MG63 (cell line): ENCODE measurements at regions not wholly inside any gene's neighbourhood (a gene's known extent, or its start where the extent isn't known, plus 50 kb on each side); places are given as distances from the start of the nearest gene placed in this dataset.
A peak's percentile ranks its signal among the peaks of the same experiment; 100 is the strongest.

ENCODE experiments used
- DNase-seq: peaks from one replicate; pipeline ENCODE4 v3.0.0-alpha.2; 2020
- H3K27me3 ChIP-seq: fragments of 250-450 bp; sonication (Bioruptor Pico); 2 replicates; pipeline ENCODE4 v1.5.1; 2020; ENCODE audit warnings: mild to moderate bottlenecking, moderate library complexity
- H3K36me3 ChIP-seq: fragments of 250-450 bp; sonication (Bioruptor Pico); 2 replicates; pipeline ENCODE4 v1.5.1; 2020; ENCODE audit warnings: mild to moderate bottlenecking, moderate library complexity
- H3K4me3 ChIP-seq: fragments of 250-450 bp; sonication (Bioruptor Pico); 2 replicates; pipeline ENCODE4 v1.5.1; 2020; ENCODE audit warnings: mild to moderate bottlenecking, moderate library complexity
- H3K9me3 ChIP-seq: fragments of 250-450 bp; sonication (Bioruptor Pico); 2 replicates; pipeline ENCODE4 v1.5.1; 2020; ENCODE audit warnings: mild to moderate bottlenecking, moderate library complexity

- no peak for DNase-seq
- H3K36me3 ChIP-seq = no peaks in the 10 kb centered on the region
- H3K27me3 ChIP-seq = no peaks in the 10 kb centered on the region
- no peaks in the 10 kb centered on the region for H3K9me3 ChIP-seq
- no peak overlapping the region for H3K4me3 ChIP-seq
Measured at GRCh38 chr18:10063489-10063888, 149.7 kb downstream of the VAPA start.

DNA sequence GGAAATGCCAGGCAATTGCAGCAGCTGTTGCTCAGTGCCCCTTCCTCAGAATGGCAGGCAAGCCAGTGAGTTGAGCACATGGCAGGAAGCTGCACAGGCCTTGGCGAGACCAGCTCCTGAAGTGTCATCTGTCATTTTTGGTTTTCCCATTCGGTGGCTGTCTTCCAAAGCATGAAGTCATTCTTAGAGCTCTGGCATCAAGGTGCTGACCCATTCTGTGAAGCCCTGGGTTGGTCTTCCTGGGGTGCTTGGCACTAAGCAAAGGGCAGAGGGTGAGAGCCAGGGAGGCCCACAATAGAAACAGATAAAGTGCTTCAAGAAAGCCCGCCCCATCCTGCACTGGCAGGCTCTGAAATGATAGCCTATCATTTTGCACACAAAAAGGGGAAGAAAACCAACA lies 150.5 kb downstream of the VAPA start:
- Histone ChIP-seq H3K36me3 (no peaks in the 10 kb centered on the region), H3K9me3 (no peaks in the 10 kb centered on the region), H3K27me3 (no peaks in the 10 kb centered on the region), H3K4me3 (no peak overlapping the region)
- DNase-seq = no peak

DNA sequence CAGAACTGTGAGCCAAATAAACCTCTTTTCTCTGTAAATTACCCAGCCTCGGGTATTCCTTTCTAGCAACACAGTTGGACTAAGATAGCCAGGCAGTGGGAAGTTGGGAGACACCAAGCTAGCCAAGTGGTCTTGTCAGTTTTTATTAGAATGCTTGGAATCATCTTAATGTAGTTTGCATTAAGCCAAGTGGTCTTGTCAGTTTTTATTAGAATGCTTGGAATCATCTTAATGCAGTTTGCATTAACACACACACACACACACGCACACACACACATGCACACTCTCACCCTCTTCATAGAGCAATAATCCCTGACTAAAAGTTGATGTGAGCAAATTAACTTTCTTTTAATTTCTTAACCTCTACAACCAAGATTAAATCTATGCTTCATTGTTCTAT lies 151.5 kb downstream of the VAPA start:
- no peaks in the 10 kb centered on the region for H3K9me3 ChIP-seq
- no peak for DNase-seq

GRCh38 chr18:10067670-10068659 lies 154.1 kb downstream of the VAPA start:
- Histone ChIP-seq H3K4me3 (no peak overlapping the region), H3K27me3 (no peaks in the 10 kb centered on the region), H3K36me3 (no peaks in the 10 kb centered on the region), H3K9me3 (no peaks in the 10 kb centered on the region)
- no peak for DNase-seq

More for the DNA sequence above, 151.5 kb downstream of the VAPA start:
- H3K36me3 ChIP-seq = no peaks in the 10 kb centered on the region
- H3K4me3 ChIP-seq = no peak overlapping the region
- H3K27me3 ChIP-seq = no peaks in the 10 kb centered on the region

DNA sequence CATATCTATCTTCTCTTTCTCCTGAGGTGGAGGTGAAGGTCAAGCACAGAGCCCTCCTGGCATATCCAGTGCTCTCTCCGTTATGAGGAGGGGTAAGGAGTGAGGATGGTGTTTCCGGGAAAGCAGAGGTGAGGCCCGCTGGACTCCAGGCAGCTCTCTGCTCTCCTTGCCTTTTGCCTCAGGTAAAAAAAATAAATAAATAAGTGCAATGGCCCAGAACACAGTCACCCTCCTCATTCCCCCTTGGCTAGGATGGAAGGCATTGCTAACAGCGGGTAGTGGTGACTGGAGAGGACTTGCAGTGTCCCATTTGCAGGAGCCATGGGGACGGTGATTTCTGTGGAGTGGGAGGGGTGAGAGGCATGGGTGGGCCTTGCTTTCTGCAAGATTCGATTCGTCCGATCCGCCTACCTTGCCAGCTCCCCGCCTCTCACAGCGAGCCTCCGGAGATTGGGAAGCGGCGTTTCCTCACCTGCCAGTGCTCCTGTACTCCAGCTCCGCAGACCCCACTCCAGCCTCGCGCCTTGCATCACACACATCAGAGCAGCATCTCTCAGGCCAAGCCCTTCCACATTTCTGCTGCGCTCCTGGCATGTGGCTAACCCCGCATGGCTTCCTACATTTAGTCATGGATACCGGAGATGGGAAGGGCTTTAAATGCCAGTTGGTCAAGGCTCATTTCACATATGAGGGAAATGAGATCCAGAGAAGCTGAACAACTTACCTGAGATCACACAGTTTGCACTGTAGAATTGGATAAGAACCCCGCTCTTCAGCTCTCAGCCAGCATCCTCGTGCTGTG lies 155.2 kb downstream of the VAPA start:
- Histone ChIP-seq H3K27me3 (no peaks in the 10 kb centered on the region), H3K4me3 (no peak overlapping the region), H3K36me3 (no peaks in the 10 kb centered on the region), H3K9me3 (no peaks in the 10 kb centered on the region)
- no peak for DNase-seq

- H3K4me3 ChIP-seq = no peak overlapping the region
- no peaks in the 10 kb centered on the region for H3K36me3 ChIP-seq
- H3K9me3 ChIP-seq = no peaks in the 10 kb centered on the region
- DNase-seq = no peak
- no peaks in the 10 kb centered on the region for H3K27me3 ChIP-seq
Measured at GRCh38 chr18:10070561-10071000, 156.8 kb downstream of the VAPA start.

DNA sequence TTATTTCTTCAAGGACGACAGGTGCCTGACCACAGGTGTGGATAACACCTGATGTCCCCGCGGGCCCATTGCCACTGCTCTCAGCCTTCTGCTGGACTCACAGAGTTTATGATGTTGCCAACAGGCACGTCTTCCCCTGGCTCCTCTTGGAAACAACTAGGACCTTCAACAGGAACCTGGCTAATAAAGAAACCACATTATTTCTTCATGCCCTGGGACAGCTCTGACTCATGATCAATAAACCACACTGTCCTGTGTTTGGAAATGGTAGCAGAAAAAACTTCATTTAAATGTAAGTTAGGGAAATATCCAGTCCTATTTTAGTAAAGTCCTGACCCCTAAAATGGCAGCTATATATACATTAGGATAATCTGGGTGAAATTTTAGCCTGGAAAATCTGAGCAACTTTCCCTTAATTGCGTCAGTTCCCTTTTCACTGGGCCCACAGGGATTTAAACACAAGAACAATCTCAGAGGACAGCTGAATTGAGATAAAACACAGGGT lies 158.9 kb downstream of the VAPA start:
- Histone ChIP-seq H3K9me3 (no peaks in the 10 kb centered on the region), H3K27me3 (no peaks in the 10 kb centered on the region), H3K4me3 (no peak overlapping the region), H3K36me3 (no peaks in the 10 kb centered on the region)
- DNase-seq = peak; percentile 18

- H3K27me3 ChIP-seq = no peaks in the 10 kb centered on the region
- no peaks in the 10 kb centered on the region for H3K36me3 ChIP-seq
- no peak for DNase-seq
- H3K9me3 ChIP-seq = no peaks in the 10 kb centered on the region
- no peak overlapping the region for H3K4me3 ChIP-seq
Measured at GRCh38 chr18:10074110-10074509, 160.3 kb downstream of the VAPA start.

GRCh38 chr18:10074728-10075127 lies 160.9 kb downstream of the VAPA start:
- DNase-seq = no peak
- no peaks in the 10 kb centered on the region for H3K36me3 ChIP-seq
- no peak overlapping the region for H3K4me3 ChIP-seq
- H3K27me3 ChIP-seq = no peaks in the 10 kb centered on the region
- no peaks in the 10 kb centered on the region for H3K9me3 ChIP-seq

GRCh38 chr18:10076502-10077030 lies 162.8 kb downstream of the VAPA start:
- H3K27me3 ChIP-seq = no peaks in the 10 kb centered on the region
- H3K9me3 ChIP-seq = no peaks in the 10 kb centered on the region
- no peak for DNase-seq
- no peak overlapping the region for H3K4me3 ChIP-seq
- H3K36me3 ChIP-seq = no peaks in the 10 kb centered on the region

- Histone ChIP-seq H3K4me3 (no peak overlapping the region), H3K27me3 (no peaks in the 10 kb centered on the region), H3K36me3 (no peaks in the 10 kb centered on the region), H3K9me3 (peaks cover 6% of the 10 kb centered on the region; the same call in 1 of the 2 replicates)
- DNase-seq = no peak
Measured at GRCh38 chr18:10077986-10078385, 164.2 kb downstream of the VAPA start.

DNA sequence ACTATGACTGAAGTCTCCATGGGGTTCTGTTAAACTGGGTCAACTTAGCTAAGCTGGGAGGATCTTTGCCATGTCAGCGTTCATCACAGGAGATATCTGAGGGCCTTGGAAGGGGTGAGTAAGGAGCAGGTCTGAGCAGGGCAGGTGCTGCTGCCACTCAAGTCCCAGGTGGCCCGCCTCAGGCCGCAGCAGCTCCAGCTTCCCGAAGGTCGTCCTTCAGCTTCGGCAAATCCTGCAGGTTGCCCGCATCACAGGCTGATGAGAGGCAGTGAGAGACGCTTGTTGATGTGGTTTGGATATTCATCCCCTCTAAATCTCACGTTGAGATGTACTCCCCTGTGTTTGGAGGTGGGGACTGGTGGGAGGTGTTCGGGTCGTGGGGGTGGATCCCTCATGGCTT lies 166.6 kb downstream of the VAPA start:
- peaks cover 17% of the 10 kb centered on the region for H3K9me3 ChIP-seq
- H3K27me3 ChIP-seq = no peaks in the 10 kb centered on the region
- no peak overlapping the region for H3K4me3 ChIP-seq
- no peaks in the 10 kb centered on the region for H3K36me3 ChIP-seq
- DNase-seq = no peak

- no peak for DNase-seq
- no peak overlapping the region for H3K4me3 ChIP-seq
- H3K9me3 ChIP-seq = peaks cover 17% of the 10 kb centered on the region
- no peaks in the 10 kb centered on the region for H3K36me3 ChIP-seq
- no peaks in the 10 kb centered on the region for H3K27me3 ChIP-seq
Measured at GRCh38 chr18:10081492-10081891, 167.7 kb downstream of the VAPA start.

DNA sequence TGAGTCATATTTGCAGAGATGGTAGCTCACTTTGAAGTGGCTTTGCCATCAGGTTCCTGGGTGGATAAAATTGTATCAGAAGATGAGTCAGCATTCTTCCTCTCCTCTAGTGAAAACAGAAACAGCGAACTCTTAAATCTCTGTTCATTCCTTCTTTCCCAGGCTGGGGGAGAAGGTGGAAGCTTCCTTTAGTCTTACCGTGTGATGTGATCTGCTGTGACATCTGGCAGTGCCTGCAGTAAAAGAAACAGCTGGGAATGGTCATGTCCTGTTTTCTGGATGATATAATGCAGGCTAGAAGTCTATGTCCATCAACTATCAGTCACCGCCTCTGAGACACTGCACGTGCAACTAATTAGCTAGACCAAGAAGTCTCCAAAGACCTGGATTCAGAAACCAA lies 171.6 kb downstream of the VAPA start:
- peaks cover 17% of the 10 kb centered on the region for H3K9me3 ChIP-seq
- H3K36me3 ChIP-seq = no peaks in the 10 kb centered on the region
- H3K4me3 ChIP-seq = no peak overlapping the region
- DNase-seq = no peak
- H3K27me3 ChIP-seq = no peaks in the 10 kb centered on the region

DNA sequence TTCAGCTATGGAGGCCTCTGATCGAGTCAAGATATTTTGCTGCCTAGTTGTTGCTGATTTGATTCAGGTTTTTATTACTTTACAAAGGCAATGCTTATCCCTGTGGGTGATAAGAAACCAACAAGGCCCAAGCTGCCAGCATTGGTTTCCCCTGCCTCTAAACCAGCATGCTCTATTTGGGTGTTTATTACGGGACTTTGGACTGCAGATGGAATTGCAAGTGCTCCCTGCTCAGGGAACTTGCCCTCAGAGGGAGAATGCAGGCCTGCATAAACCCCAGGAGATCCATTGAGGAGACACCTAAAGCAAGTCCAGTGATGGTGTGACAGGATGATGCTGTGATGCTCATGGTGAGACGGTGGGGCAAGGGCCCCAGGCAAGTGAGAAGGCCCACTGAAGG lies 172.1 kb downstream of the VAPA start:
- peaks cover 17% of the 10 kb centered on the region for H3K9me3 ChIP-seq
- no peak overlapping the region for H3K4me3 ChIP-seq
- no peaks in the 10 kb centered on the region for H3K36me3 ChIP-seq
- DNase-seq = no peak
- H3K27me3 ChIP-seq = no peaks in the 10 kb centered on the region

DNA sequence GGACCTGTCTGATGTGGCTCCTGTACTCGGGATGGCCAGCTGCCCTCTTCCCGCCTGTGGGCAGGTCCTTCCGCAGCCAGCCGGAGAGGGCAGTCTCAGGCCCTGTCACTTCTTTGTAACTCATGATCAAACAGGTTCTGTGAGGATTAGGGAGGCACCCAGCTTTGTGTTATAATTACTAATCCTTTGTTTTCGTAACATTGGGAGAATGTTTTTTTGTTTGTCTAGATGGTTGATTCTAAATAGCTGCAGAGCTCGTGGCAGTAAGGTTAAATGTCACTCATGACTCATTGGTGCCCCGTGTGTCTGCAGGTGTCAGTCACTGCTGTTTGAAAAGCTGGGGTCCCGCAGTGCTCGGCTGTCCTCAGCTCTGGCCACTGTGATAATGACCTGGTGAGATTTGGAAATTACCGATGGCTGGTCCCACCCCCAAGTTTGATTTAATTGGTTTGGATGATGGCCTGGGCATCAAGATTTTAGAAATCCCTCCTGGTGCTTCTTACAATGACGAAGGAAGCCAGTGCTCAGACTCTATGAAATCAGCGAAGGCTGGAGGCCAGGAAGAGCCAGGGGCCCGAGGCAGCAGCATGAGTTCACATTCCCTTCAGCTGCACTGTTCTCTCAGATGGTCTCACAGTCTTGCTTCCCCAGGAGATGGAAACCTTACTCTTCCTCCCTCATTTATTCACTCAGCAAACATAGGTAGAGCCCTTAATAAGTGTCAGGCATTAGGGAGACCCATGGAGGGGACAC lies 172.8 kb downstream of the VAPA start:
- Histone ChIP-seq H3K4me3 (no peak overlapping the region), H3K36me3 (no peaks in the 10 kb centered on the region), H3K9me3 (peaks cover 17% of the 10 kb centered on the region), H3K27me3 (no peaks in the 10 kb centered on the region)
- no peak for DNase-seq
